RWPE2 (cell line): ENCODE measurements at regions not wholly inside any gene's neighbourhood (a gene's known extent, or its start where the extent isn't known, plus 50 kb on each side); places are given as distances from the start of the nearest gene placed in this dataset.

Experiments
- ATAC-seq: fragments of 200-7000 bp; cut with Tn5 transposase; 3 replicates; pipeline ENCODE4 v1.9.1; 2021; ENCODE audit warnings: low read depth
- DNase-seq: peaks from one replicate; pipeline ENCODE4 v3.0.0-alpha.2; 2020; ENCODE audit warnings: low spot score
- H3K27ac ChIP-seq: fragments of 450-650 bp; 2 replicates; pipeline ENCODE4 v1.5.1; 2017; ENCODE audit warnings: mild to moderate bottlenecking; ENCODE audit not compliant: poor library complexity, severe bottlenecking
- H3K27me3 ChIP-seq: fragments of 250-450 bp; sonication (Bioruptor Pico); 2 replicates; pipeline ENCODE4 v1.5.1; 2021; ENCODE audit warnings: mild to moderate bottlenecking, moderate library complexity; ENCODE audit not compliant: insufficient read depth, poor library complexity, severe bottlenecking
- H3K36me3 ChIP-seq: fragments of 250-450 bp; sonication (Bioruptor Pico); 2 replicates; pipeline ENCODE4 v1.5.1; 2020; ENCODE audit warnings: low read depth, mild to moderate bottlenecking, moderate library complexity
- H3K4me1 ChIP-seq: fragments of 250-450 bp; sonication (Bioruptor Pico); 2 replicates; pipeline ENCODE4 v1.5.1; 2021; ENCODE audit warnings: mild to moderate bottlenecking, moderate library complexity; ENCODE audit not compliant: insufficient read depth, poor library complexity, severe bottlenecking
- H3K4me3 ChIP-seq: fragments of 250-450 bp; sonication (Bioruptor Pico); 2 replicates; pipeline ENCODE4 v1.5.1; 2021; ENCODE audit warnings: mild to moderate bottlenecking, moderate library complexity; ENCODE audit not compliant: severe bottlenecking
- H3K9me3 ChIP-seq: fragments of 250-450 bp; sonication (Bioruptor Pico); 2 replicates; pipeline ENCODE4 v1.5.1; 2021; ENCODE audit warnings: mild to moderate bottlenecking, moderate library complexity; ENCODE audit not compliant: severe bottlenecking
- TF ChIP-seq, protein P1 (sequence below): fragments of 450-650 bp; IDR thresholded peaks from one replicate; pipeline ENCODE4 v1.5.1; 2017; ENCODE audit warnings: mild to moderate bottlenecking, moderate library complexity; ENCODE audit not compliant: poor library complexity, severe bottlenecking

DNA sequence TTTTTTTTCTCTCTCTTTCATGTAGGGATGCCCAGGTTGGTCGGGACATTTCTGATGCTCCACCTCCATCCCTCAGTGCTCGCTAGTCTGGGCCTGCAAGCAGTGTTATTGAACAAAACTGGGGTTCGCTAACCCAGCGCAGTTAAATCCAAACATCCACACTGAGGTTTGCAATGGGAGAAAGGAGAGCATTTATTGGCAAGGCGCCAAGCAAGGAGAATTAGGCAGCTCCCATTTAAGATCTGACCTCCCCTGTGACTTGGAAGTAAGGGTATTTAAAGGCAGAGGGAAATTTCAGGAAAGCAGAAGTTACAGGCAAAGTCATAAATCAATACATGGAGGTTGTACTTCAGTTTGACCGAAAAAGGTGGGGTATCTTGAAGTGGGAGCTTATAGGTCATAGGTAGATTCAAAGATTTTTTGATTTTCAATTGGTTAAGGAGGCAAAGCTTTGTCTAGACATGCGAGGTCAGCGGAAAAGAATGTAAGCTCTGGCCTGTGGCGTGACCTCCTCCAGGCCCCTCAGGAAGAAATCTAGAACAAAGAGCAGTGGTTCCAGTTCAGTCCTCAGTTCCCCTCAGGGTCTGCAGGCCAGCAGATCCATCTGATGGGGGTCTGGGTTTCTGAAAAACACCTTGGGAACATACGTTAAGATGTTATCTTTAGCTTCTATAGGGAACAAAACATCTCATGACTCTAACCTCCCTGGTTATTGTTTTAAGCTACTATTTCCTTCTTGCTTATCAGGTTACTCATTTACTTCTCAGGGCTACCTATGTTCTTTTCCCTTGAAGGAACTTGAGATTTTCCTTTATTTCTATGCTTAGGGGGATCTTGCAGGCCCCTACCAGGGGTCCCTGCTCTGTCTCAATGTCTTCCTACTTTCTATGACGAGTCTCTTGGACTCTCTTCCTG is 66.0 kb upstream of the KIF16B start:
- Histone ChIP-seq H3K27ac (no peak overlapping the region), H3K27me3 (no peaks in the 10 kb centered on the region), H3K4me3 (no peak overlapping the region), H3K36me3 (no peaks in the 10 kb centered on the region), H3K4me1 (no peaks in the 10 kb centered on the region), H3K9me3 (no peaks in the 10 kb centered on the region)
- ATAC-seq (no peak), DNase-seq (no peak)
- TF ChIP-seq, protein P1, sequence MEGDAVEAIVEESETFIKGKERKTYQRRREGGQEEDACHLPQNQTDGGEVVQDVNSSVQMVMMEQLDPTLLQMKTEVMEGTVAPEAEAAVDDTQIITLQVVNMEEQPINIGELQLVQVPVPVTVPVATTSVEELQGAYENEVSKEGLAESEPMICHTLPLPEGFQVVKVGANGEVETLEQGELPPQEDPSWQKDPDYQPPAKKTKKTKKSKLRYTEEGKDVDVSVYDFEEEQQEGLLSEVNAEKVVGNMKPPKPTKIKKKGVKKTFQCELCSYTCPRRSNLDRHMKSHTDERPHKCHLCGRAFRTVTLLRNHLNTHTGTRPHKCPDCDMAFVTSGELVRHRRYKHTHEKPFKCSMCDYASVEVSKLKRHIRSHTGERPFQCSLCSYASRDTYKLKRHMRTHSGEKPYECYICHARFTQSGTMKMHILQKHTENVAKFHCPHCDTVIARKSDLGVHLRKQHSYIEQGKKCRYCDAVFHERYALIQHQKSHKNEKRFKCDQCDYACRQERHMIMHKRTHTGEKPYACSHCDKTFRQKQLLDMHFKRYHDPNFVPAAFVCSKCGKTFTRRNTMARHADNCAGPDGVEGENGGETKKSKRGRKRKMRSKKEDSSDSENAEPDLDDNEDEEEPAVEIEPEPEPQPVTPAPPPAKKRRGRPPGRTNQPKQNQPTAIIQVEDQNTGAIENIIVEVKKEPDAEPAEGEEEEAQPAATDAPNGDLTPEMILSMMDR, result no peak

DNA sequence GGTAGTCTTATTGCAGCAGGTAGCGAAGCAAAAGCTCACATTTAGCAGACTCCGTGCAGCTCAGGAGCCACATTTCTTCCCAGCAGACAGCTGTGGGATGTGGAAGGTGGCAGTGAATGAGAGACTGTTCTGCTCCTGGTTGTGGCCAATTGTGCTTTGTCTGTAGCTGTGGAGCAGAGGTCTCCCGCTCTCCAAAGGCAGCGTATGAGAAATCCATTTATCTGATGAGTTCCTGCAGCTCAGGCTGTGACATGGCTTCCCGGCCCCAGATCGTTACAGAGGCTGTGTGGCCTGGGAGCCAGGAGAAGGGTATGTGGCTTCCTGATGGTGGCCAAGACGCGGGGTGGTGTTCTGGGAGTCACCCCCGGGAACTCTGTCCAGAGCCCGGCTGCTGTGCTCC is 64.5 kb upstream of the KIF16B start:
- Histone ChIP-seq H3K4me1 (no peaks in the 10 kb centered on the region), H3K9me3 (no peaks in the 10 kb centered on the region), H3K4me3 (no peak overlapping the region), H3K27me3 (no peaks in the 10 kb centered on the region), H3K27ac (no peak overlapping the region), H3K36me3 (no peaks in the 10 kb centered on the region)
- DNase-seq (no peak), ATAC-seq (no peak)
- TF ChIP-seq, protein P1, result no peak

DNA sequence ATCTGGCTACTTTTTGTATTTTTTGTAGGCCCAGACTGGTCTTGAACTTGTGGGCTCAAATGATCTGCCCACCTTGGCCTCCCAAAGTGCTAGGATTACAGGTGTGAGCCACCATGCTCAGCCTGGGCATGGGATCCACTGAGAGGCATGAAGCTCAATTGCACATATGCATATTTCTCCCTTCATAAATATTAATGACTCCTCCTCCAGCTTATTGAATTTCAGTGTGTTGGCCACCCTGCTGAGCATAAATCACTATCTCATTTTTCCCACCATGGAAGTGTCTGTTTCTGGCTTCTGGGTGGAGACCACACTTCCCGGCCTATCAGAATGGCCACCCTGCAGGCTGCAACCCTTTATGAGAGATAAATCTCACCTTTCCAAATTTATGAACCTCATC is 53.6 kb upstream of the KIF16B start:
- DNase-seq (no peak), ATAC-seq (no peak)
- Histone ChIP-seq H3K9me3 (no peaks in the 10 kb centered on the region), H3K27me3 (no peaks in the 10 kb centered on the region), H3K27ac (no peak overlapping the region), H3K4me1 (no peaks in the 10 kb centered on the region), H3K36me3 (no peaks in the 10 kb centered on the region), H3K4me3 (no peak overlapping the region)
- TF ChIP-seq, protein P1, result no peak

DNA sequence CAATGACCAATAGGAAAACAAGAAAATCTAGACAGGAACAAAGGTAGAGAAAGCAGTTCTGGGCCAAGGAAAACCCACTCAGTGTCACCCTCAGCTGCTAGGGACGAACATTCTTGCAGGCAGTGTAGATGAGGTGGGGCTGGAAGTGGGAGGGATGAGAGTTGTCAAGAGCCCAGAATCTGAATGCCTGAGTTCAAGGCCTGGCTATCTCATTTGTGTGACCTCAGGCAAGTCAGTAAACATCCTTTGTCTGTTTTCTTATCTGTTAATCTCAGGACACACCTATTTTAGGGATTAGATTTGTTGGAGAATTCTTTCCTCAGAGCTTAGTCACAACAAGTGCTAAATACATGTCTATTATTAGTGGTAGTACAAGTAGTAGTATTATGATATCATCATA is 50.9 kb upstream of the KIF16B start:
- H3K4me3 ChIP-seq, result no peak overlapping the region
- no peaks in the 10 kb centered on the region for H3K36me3 ChIP-seq
- no peaks in the 10 kb centered on the region for H3K27me3 ChIP-seq
- DNase-seq (no peak), ATAC-seq (no peak)
- H3K9me3 ChIP-seq, result no peaks in the 10 kb centered on the region
- TF ChIP-seq, protein P1, result no peak
- no peak overlapping the region for H3K27ac ChIP-seq
- H3K4me1 ChIP-seq, result no peaks in the 10 kb centered on the region
